ENCODE measurements at regions not wholly inside any gene's neighbourhood (a gene's known extent, or its start where the extent isn't known, plus 50 kb on each side); places are given as distances from the start of the nearest gene placed in this dataset.
A peak's percentile ranks its signal among the peaks of the same experiment; 100 is the strongest.
"Not testable (repeated sequence)": the region's sequence is repeated elsewhere in the genome, so short reads cannot be mapped to it uniquely, and the experiment has no call there.

DNA sequence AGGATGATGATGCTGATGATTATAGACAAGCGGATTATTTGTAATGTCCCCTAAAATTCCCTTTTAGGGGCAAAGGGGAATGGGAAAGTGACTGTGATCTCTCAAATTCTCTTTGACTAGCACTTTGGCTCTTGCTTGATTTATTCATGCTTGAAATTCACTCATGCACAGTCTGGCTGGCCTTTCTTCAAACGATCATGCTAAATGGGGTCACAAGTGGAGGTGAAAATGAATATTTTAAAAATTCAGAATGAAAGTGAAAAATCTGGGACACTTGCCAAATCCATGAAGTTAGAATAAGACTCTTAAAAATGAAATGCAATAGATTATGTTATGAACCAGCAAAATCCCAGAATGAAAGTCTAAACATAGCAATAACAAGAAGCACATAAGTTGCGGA lies 173.4 kb upstream of the RAI2 start:
- TF ChIP-seq, protein P1, sequence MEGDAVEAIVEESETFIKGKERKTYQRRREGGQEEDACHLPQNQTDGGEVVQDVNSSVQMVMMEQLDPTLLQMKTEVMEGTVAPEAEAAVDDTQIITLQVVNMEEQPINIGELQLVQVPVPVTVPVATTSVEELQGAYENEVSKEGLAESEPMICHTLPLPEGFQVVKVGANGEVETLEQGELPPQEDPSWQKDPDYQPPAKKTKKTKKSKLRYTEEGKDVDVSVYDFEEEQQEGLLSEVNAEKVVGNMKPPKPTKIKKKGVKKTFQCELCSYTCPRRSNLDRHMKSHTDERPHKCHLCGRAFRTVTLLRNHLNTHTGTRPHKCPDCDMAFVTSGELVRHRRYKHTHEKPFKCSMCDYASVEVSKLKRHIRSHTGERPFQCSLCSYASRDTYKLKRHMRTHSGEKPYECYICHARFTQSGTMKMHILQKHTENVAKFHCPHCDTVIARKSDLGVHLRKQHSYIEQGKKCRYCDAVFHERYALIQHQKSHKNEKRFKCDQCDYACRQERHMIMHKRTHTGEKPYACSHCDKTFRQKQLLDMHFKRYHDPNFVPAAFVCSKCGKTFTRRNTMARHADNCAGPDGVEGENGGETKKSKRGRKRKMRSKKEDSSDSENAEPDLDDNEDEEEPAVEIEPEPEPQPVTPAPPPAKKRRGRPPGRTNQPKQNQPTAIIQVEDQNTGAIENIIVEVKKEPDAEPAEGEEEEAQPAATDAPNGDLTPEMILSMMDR (IDR thresholded peaks at IDR 0.05; ENCODE audit: control extremely low read depth, extremely low read depth) = no peak
- WGBS, 2 donors = 73 to 91% methylated on average over 3 of the region's 3 CpGs
- no peak overlapping the region for H3K9ac ChIP-seq (ENCODE audit: insufficient read depth in 1 of 2, low read length in 2 of 2)
- H3K27ac ChIP-seq (ENCODE audit: low read depth in 1 of 2, low read length in 1 of 2) = no peak overlapping the region
- H3K27me3 ChIP-seq (ENCODE audit: control insufficient read depth in 3 of 3, insufficient read depth in 3 of 3, low read length in 2 of 3) = peaks cover 6 to 12% (median 6%) of the 10 kb centered on the region in 3 donors
- H3K36me3 ChIP-seq (ENCODE audit: control insufficient read depth in 4 of 4, insufficient read depth in 4 of 4, low read length in 4 of 4) = no peaks in the 10 kb centered on the region
- H3K4me3 ChIP-seq = no peak overlapping the region
- peaks cover 0 to 2% (median 0%) of the 10 kb centered on the region in 4 donors for H3K9me3 ChIP-seq (ENCODE audit: control insufficient read depth in 4 of 4, insufficient read depth in 3 of 4, low read length in 3 of 4)
- peak in 1 of 3 donors; percentile 5 for DNase-seq
- ATAC-seq (ENCODE audit: insufficient read depth, low FRiP score) = no peak
- peaks cover 0 to 2% (median 0%) of the 10 kb centered on the region in 5 donors for H3K4me1 ChIP-seq (ENCODE audit: control insufficient read depth in 5 of 5, insufficient read depth in 5 of 5, low read length in 5 of 5)

DNA sequence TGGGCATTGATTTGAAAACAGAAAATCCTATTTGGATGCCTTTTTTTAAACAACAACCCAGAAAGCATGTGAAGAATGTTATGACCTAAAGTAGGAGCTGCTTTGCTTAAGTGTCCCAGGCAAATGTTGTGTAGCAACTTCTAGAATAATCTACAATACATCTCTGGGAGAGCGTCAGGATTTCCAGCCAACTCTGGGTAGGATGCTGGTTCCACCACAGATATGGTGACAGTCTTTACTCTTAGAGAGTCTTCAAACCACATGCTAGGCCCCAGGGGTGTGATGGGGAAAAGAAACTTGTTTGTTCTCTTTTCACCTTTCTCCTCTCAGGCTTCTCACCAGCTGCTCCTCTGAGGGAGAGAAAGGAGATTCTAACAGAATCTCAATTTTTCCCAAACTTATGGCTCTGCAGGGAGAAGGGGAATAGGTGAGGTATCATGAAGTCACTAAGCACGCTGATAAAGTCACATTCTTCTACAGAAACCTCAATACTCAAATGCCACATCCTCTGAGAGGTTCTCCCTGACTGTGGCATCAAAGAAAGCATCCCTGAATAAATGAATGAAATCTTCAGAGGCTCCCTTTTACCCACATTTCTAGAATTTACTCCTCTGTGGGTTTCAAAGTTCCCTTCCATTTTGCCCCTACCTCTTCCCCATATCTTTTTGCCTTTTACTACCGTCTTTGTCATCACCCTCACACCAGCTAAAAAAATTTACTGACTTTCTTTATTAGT lies 171.6 kb upstream of the RAI2 start:
- Histone ChIP-seq H3K9me3 (ENCODE audit: control insufficient read depth in 4 of 4, insufficient read depth in 3 of 4, low read length in 3 of 4) (peaks cover 0 to 2% (median 0%) of the 10 kb centered on the region in 4 donors), H3K27me3 (ENCODE audit: control insufficient read depth in 3 of 3, insufficient read depth in 3 of 3, low read length in 2 of 3) (peaks cover 2 to 11% (median 6%) of the 10 kb centered on the region in 3 donors), H3K27ac (ENCODE audit: low read depth in 1 of 2, low read length in 1 of 2) (no peak overlapping the region), H3K9ac (ENCODE audit: insufficient read depth in 1 of 2, low read length in 2 of 2) (no peak overlapping the region), H3K36me3 (ENCODE audit: control insufficient read depth in 4 of 4, insufficient read depth in 4 of 4, low read length in 4 of 4) (no peaks in the 10 kb centered on the region), H3K4me1 (ENCODE audit: control insufficient read depth in 5 of 5, insufficient read depth in 5 of 5, low read length in 5 of 5) (peaks cover 0 to 2% (median 0%) of the 10 kb centered on the region in 5 donors), H3K4me3 (no peak overlapping the region)
- DNase-seq (peak in 2 of 3 donors; percentile 3 to 12), ATAC-seq (ENCODE audit: insufficient read depth, low FRiP score) (no peak)
- WGBS, 2 donors = 69 to 98% methylated on average over 3 of the region's 3 CpGs
- TF ChIP-seq, protein P1 (IDR thresholded peaks at IDR 0.05; ENCODE audit: control extremely low read depth, extremely low read depth) = no peak

DNA sequence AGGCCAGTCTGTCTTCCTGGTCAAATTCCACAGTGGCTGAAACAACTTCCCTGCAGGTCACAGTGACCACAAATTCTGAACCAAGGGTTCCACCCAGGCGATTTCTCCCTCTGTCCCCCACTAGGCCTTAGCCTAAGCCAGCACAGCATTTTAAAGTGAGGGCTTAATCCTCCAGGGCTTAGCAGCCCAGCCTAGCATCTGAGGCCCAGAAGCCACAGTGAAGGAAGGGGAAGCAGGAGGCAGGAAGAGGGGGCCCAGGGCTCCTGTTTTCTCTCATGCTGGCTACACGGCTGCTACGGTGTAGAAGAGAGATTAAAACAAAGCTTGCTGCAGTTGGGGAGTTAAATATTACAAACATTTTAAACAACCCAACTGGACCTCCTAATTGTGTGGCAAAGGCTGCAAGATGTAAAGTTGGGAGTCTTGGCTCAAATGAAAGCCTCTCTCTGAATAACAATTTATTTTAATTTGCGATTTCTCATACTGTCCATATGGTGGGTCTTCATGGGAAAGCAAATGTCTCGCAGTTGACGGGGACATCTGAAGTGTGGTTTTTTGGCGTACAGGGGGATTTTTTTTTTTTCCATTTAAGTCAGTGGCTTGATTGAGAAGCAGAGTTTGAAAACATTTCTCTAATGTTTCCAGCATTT lies 170.8 kb upstream of the RAI2 start:
- Histone ChIP-seq H3K9me3 (ENCODE audit: control insufficient read depth in 4 of 4, insufficient read depth in 3 of 4, low read length in 3 of 4) (peaks cover 0 to 2% (median 0%) of the 10 kb centered on the region in 4 donors), H3K27ac (ENCODE audit: low read depth in 1 of 2, low read length in 1 of 2) (no peak overlapping the region), H3K27me3 (ENCODE audit: control insufficient read depth in 3 of 3, insufficient read depth in 3 of 3, low read length in 2 of 3) (peaks cover 2 to 16% (median 6%) of the 10 kb centered on the region in 3 donors), H3K9ac (ENCODE audit: insufficient read depth in 1 of 2, low read length in 2 of 2) (no peak overlapping the region), H3K4me1 (ENCODE audit: control insufficient read depth in 5 of 5, insufficient read depth in 5 of 5, low read length in 5 of 5) (peaks cover 0 to 2% (median 0%) of the 10 kb centered on the region in 5 donors), H3K36me3 (ENCODE audit: control insufficient read depth in 4 of 4, insufficient read depth in 4 of 4, low read length in 4 of 4) (no peaks in the 10 kb centered on the region), H3K4me3 (no peak overlapping the region)
- WGBS, 2 donors = 67 to 78% methylated on average over 7 of the region's 7 CpGs
- TF ChIP-seq, protein P1 (IDR thresholded peaks at IDR 0.05; ENCODE audit: control extremely low read depth, extremely low read depth) = no peak
- peak in 2 of 3 donors; percentile 15 to 24 for DNase-seq
- ATAC-seq (ENCODE audit: insufficient read depth, low FRiP score) = no peak

DNA sequence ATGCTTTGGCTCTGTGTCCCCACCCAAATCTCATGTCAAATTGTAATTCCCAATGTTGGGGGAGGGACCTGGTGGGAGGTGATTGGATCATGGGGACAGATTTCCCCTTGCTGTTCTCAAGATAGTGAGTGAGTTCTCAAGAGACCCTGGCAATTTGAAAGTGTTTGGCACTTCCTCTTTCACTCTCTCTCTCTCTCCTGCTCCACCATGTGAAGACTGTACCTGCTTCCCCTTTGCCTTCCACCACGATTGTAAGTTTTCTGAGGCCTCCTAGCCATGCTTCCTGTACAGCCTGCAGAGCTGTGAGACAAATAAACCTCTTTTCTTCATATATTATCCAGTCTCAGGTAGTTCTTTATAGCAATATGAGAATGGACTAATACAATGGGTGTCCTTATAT lies 169.6 kb upstream of the RAI2 start:
- not testable (repeated sequence) for H3K9me3 ChIP-seq (ENCODE audit: control insufficient read depth in 4 of 4, insufficient read depth in 3 of 4, low read length in 3 of 4)

More for the DNA sequence above, 169.6 kb upstream of the RAI2 start:
- H3K9ac ChIP-seq (ENCODE audit: insufficient read depth in 1 of 2, low read length in 2 of 2); H3K4me3 ChIP-seq; DNase-seq; H3K4me1 ChIP-seq (ENCODE audit: control insufficient read depth in 5 of 5, insufficient read depth in 5 of 5, low read length in 5 of 5); H3K27ac ChIP-seq (ENCODE audit: low read depth in 1 of 2, low read length in 1 of 2); H3K36me3 ChIP-seq (ENCODE audit: control insufficient read depth in 4 of 4, insufficient read depth in 4 of 4, low read length in 4 of 4); ATAC-seq (ENCODE audit: insufficient read depth, low FRiP score): not testable (repeated sequence)
- WGBS, 2 donors = 20 to 60% methylated on average over 1 of the region's 1 CpG
- H3K27me3 ChIP-seq (ENCODE audit: control insufficient read depth in 3 of 3, insufficient read depth in 3 of 3, low read length in 2 of 3) = peaks cover 5 to 22% (median 6%) of the 10 kb centered on the region in 3 donors
